SJCRH30 (cell line): ENCODE measurements at regions not wholly inside any gene's neighbourhood (a gene's known extent, or its start where the extent isn't known, plus 50 kb on each side); places are given as distances from the start of the nearest gene placed in this dataset.
A peak's percentile ranks its signal among the peaks of the same experiment; 100 is the strongest.
"Not testable (repeated sequence)": the region's sequence is repeated elsewhere in the genome, so short reads cannot be mapped to it uniquely, and the experiment has no call there.

Source experiments
- DNase-seq, 2 experiments: peaks; one replicate each; pipeline ENCODE4 v3.0.0-alpha.2; 2015 to 2020
- H3K27ac ChIP-seq: fragments of 250-450 bp; sonication (Bioruptor Pico); 2 replicates; pipeline ENCODE4 v1.5.1; 2020; ENCODE audit warnings: mild to moderate bottlenecking, moderate library complexity
- H3K27me3 ChIP-seq: fragments of 250-450 bp; sonication (Bioruptor Pico); 2 replicates; pipeline ENCODE4 v1.5.1; 2020; ENCODE audit warnings: mild to moderate bottlenecking, moderate library complexity
- H3K36me3 ChIP-seq: fragments of 250-450 bp; sonication (Bioruptor Pico); 2 replicates; pipeline ENCODE4 v1.5.1; 2020; ENCODE audit warnings: mild to moderate bottlenecking, moderate library complexity
- H3K4me1 ChIP-seq: fragments of 250-450 bp; sonication (Bioruptor Pico); 2 replicates; pipeline ENCODE4 v1.5.1; 2020; ENCODE audit warnings: mild to moderate bottlenecking, moderate library complexity
- H3K4me3 ChIP-seq: fragments of 250-450 bp; sonication (Bioruptor Pico); 2 replicates; pipeline ENCODE4 v1.5.1; 2020; ENCODE audit warnings: mild to moderate bottlenecking, moderate library complexity
- H3K9me3 ChIP-seq: fragments of 250-450 bp; sonication (Bioruptor Pico); replicated peaks from 2 replicates; pipeline ENCODE4 v1.5.1; 2020; ENCODE audit warnings: mild to moderate bottlenecking, moderate library complexity

GRCh38 chr5:145673786-145674185 lies 161.4 kb downstream of the PRELID2 start:
- H3K27ac ChIP-seq: no peak overlapping the region
- no peak overlapping the region for H3K4me3 ChIP-seq
- DNase-seq: no peak
- no peaks in the 10 kb centered on the region for H3K4me1 ChIP-seq
- no peaks in the 10 kb centered on the region for H3K9me3 ChIP-seq
- H3K27me3 ChIP-seq: no peaks in the 10 kb centered on the region
- H3K36me3 ChIP-seq: no peaks in the 10 kb centered on the region

GRCh38 chr5:145668714-145669113 lies 166.4 kb downstream of the PRELID2 start:
- no peaks in the 10 kb centered on the region for H3K9me3 ChIP-seq
- DNase-seq: no peak
- no peaks in the 10 kb centered on the region for H3K4me1 ChIP-seq
- no peak overlapping the region for H3K27ac ChIP-seq
- H3K4me3 ChIP-seq: no peak overlapping the region
- no peaks in the 10 kb centered on the region for H3K27me3 ChIP-seq
- no peaks in the 10 kb centered on the region for H3K36me3 ChIP-seq

- H3K4me3 ChIP-seq: no peak overlapping the region
- no peak for DNase-seq
- H3K4me1 ChIP-seq: no peaks in the 10 kb centered on the region
- no peaks in the 10 kb centered on the region for H3K27me3 ChIP-seq
- no peaks in the 10 kb centered on the region for H3K36me3 ChIP-seq
- H3K27ac ChIP-seq: no peak overlapping the region
- no peaks in the 10 kb centered on the region for H3K9me3 ChIP-seq
These were observed 167.4 kb downstream of the PRELID2 start for GRCh38 chr5:145667742-145668141.

- Histone ChIP-seq H3K9me3 (no peaks in the 10 kb centered on the region), H3K36me3 (no peaks in the 10 kb centered on the region), H3K27ac (no peak overlapping the region), H3K27me3 (no peaks in the 10 kb centered on the region), H3K4me3 (no peak overlapping the region), H3K4me1 (no peaks in the 10 kb centered on the region)
- DNase-seq: no peak
These were observed 168.6 kb downstream of the PRELID2 start for GRCh38 chr5:145666591-145666990.

- H3K27me3 ChIP-seq: peaks cover 6% of the 10 kb centered on the region; the same call in 1 of the 2 replicates
- no peaks in the 10 kb centered on the region for H3K4me1 ChIP-seq
- no peaks in the 10 kb centered on the region for H3K9me3 ChIP-seq
- H3K4me3 ChIP-seq: no peak overlapping the region
- no peaks in the 10 kb centered on the region for H3K36me3 ChIP-seq
- H3K27ac ChIP-seq: no peak overlapping the region
- no peak for DNase-seq
These were observed 173.2 kb downstream of the PRELID2 start for GRCh38 chr5:145661737-145662485.

GRCh38 chr5:145660897-145661640 lies 174.1 kb downstream of the PRELID2 start:
- no peak for DNase-seq
- Histone ChIP-seq H3K4me1 (no peaks in the 10 kb centered on the region), H3K27me3 (peaks cover 6% of the 10 kb centered on the region; the same call in 1 of the 2 replicates), H3K4me3 (no peak overlapping the region), H3K27ac (no peak overlapping the region), H3K9me3 (no peaks in the 10 kb centered on the region; the same call in 1 of the 2 replicates), H3K36me3 (no peaks in the 10 kb centered on the region)

GRCh38 chr5:145658435-145658834 lies 176.7 kb downstream of the PRELID2 start:
- Histone ChIP-seq H3K4me1 (no peaks in the 10 kb centered on the region), H3K27ac (no peak overlapping the region), H3K9me3 (peaks cover 8% of the 10 kb centered on the region; the same call in 1 of the 2 replicates), H3K4me3 (no peak overlapping the region), H3K36me3 (no peaks in the 10 kb centered on the region), H3K27me3 (peaks cover 6% of the 10 kb centered on the region; the same call in 1 of the 2 replicates)
- no peak for DNase-seq

- H3K9me3 ChIP-seq, H3K36me3 ChIP-seq, H3K27ac ChIP-seq, H3K4me3 ChIP-seq, H3K27me3 ChIP-seq, H3K4me1 ChIP-seq, DNase-seq: not testable (repeated sequence)
These were observed 182.4 kb downstream of the PRELID2 start for GRCh38 chr5:145652700-145653099.

GRCh38 chr5:145647137-145647536 lies 188.0 kb downstream of the PRELID2 start:
- H3K4me3 ChIP-seq, H3K4me1 ChIP-seq, H3K27me3 ChIP-seq, H3K36me3 ChIP-seq, H3K9me3 ChIP-seq, H3K27ac ChIP-seq: not testable (repeated sequence)
- DNase-seq: peak in 1 of 2 experiments; percentile 7

GRCh38 chr5:145643214-145643613 lies 191.9 kb downstream of the PRELID2 start:
- not testable (repeated sequence) for H3K4me3 ChIP-seq, H3K9me3 ChIP-seq, DNase-seq, H3K36me3 ChIP-seq, H3K27ac ChIP-seq, H3K27me3 ChIP-seq, H3K4me1 ChIP-seq

- no peak for DNase-seq
- Histone ChIP-seq H3K4me1 (no peaks in the 10 kb centered on the region), H3K27ac (no peak overlapping the region), H3K36me3 (no peaks in the 10 kb centered on the region), H3K4me3 (no peak overlapping the region), H3K27me3 (no peaks in the 10 kb centered on the region), H3K9me3 (no peaks in the 10 kb centered on the region)
These were observed 197.7 kb downstream of the PRELID2 start for GRCh38 chr5:145637396-145637795.

GRCh38 chr5:145636371-145636770 lies 198.8 kb downstream of the PRELID2 start:
- no peaks in the 10 kb centered on the region for H3K4me1 ChIP-seq
- no peak for DNase-seq
- H3K4me3 ChIP-seq: no peak overlapping the region
- H3K27me3 ChIP-seq: no peaks in the 10 kb centered on the region
- H3K9me3 ChIP-seq: no peaks in the 10 kb centered on the region
- no peaks in the 10 kb centered on the region for H3K36me3 ChIP-seq
- H3K27ac ChIP-seq: no peak overlapping the region

- Histone ChIP-seq H3K36me3 (no peaks in the 10 kb centered on the region), H3K4me1 (no peaks in the 10 kb centered on the region), H3K4me3 (no peak overlapping the region), H3K27ac (no peak overlapping the region), H3K9me3 (no peaks in the 10 kb centered on the region), H3K27me3 (no peaks in the 10 kb centered on the region)
- no peak for DNase-seq
These were observed 201.7 kb downstream of the PRELID2 start for GRCh38 chr5:145633474-145633873.

- Histone ChIP-seq H3K4me1 (no peaks in the 10 kb centered on the region), H3K9me3 (no peaks in the 10 kb centered on the region), H3K4me3 (no peak overlapping the region), H3K27ac (no peak overlapping the region), H3K36me3 (no peaks in the 10 kb centered on the region), H3K27me3 (no peaks in the 10 kb centered on the region)
- DNase-seq: no peak
These were observed 202.4 kb downstream of the PRELID2 start for GRCh38 chr5:145632701-145633100.

- Histone ChIP-seq H3K36me3 (no peaks in the 10 kb centered on the region), H3K27ac (no peak overlapping the region), H3K27me3 (no peaks in the 10 kb centered on the region), H3K4me3 (no peak overlapping the region), H3K4me1 (no peaks in the 10 kb centered on the region), H3K9me3 (no peaks in the 10 kb centered on the region)
- DNase-seq: no peak
These were observed 206.1 kb downstream of the PRELID2 start for GRCh38 chr5:145629047-145629446.
